GM18520 (cell line): ENCODE measurements at regions not wholly inside any gene's neighbourhood (a gene's known extent, or its start where the extent isn't known, plus 50 kb on each side); places are given as distances from the start of the nearest gene placed in this dataset.

Source experiments
- ATAC-seq: cut with Tn5 transposase; IDR thresholded peaks from one replicate; pipeline ENCODE4 v1.9.1; 2021; ENCODE audit not compliant: unreplicated experiment

DNA sequence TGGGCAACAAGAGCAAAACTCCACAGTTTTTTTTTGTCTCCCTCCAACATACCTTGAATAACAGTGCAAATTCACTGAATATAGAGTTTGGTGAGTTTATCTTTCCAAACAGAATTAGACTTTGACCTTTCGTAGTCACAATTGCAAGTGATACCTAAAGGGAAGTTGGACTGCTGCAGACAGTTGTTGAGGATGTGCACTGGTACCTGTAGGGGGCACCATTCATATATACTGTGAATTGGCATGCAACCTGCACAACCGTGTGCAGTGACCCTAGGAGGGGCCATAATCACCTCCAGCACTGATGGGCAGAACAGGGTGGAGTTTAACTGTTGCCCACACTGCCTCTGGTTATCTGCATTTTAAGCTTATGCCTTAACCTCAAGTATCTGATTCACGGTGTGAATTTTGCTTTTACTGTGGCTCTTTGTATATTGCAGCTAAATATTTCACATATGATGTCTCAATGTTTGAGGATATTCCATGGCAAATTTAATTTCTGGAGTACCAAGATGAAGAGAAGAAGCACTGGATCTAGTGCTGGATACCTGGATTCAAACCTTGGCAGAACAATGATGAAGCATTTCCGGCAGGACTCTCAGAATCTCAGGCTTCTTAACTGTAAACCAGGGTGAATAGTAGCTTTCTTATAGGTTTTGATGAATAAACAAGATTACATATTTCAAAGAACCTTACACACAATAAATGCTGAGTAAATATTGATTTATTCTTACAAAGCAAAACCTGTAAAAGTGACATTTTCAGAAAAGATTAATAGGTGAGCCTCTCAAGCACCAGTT, 144.3 kb downstream of the ACTBL2 start:
- ATAC-seq, result no peak

DNA sequence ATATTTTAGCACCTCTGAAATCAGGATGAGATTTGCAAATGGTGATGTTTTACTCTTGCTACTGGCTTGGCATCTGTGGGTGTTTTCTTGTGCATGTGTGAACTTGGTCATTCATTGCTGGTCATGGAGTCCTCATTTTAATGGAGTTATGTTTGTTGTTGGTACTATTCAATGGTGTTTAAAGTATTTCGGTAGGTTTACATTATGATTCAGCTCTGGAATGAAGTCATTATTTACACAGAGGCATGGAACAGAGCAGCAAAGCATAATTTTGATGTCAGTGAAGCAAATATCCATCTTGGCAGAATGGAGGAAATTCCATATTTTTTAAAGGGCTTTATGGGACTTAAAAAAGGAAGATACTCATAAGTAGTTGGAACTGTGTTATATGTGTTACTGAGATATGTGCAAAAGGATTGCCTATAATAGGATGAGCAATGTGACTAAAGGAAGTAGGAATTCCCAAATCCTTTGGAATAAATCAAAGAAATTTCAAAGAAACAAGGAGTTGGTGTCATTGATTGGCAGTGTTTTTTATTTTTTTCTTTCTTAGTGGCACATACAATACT, 147.4 kb downstream of the ACTBL2 start:
- no peak for ATAC-seq

DNA sequence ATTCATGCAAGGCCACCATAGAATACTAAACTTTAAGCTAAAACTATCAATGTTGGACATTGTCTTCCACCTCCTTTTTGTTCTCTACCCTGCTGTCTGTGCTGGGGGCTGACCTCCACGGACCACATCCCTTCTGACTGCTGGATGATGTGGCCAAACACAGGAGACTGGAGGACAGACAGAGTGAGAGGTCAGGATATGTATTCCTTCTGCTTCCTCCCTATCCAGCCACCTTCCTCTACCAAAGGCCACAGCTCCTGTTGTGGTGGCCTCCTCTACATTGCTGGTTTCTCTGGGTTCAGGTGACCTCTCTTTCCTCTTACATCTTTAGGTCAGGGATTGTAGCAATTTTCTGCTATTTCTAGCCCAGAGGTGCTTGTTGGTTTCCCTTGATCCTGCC, 148.1 kb downstream of the ACTBL2 start:
- no peak for ATAC-seq

DNA sequence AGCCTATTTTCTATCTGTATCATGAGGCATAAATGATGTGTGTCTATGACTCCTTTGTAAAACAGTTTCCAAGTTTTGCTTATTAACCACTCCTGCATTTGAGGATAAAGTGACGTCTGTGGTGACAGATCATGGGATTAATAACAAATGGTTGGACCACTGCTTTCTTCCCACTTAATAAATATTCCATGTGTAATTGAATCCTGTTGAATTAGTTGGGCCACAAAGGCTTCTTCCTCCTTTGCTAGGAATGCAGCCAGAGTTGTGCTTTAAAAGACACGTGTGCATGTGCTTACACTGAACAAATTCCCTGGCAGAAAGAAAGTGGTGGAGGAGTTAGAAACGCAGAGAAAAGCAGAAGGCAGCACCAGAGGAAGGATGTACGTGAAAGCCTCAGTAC, 150.2 kb downstream of the ACTBL2 start:
- no peak for ATAC-seq

GRCh38 chr5:57327561-57328367, 153.9 kb downstream of the GPBP1 start:
- ATAC-seq, result no peak

- ATAC-seq, result no peak
These were observed 152.0 kb downstream of the GPBP1 start for GRCh38 chr5:57325678-57326397.

- ATAC-seq, result no peak
These were observed 151.0 kb downstream of the GPBP1 start for GRCh38 chr5:57324861-57325260.

DNA sequence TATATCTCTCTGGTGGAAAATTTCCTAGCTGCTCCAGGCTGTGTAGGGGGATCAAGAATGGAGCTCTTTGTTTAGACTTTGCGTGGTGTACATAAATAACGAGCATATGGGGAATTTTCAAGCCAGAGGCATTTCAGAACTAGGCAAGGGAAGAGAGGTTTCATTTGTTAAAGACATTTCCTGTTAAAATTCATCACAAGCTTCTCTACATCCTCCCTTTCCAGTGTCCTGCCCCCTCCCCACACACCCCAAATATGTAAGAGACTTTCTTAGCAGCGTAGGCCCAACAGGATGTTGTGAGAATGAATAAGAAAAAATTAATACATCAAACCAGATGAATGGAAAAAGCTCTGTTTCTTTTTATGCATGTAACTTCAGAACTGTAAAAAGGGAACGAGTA, 150.3 kb downstream of the GPBP1 start:
- no peak for ATAC-seq

DNA sequence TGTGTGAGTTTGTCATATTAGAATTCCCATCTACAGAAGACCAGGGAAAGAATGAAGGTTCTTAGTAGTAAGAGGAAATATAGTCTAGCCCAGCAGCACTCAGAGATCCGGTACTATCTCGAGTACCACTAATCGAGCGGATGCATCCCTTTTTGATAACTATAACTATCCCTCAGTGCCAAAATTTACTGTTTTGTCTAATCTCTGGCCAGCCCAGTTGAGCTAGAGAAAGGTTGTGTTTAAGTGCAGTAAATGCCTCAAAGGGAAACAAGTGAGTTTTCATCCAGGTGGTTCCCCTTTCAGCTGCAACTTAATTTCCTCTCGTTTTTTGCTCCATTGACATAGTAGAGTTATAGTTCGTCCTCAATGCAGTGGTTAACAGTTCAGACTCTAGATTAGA, 146.7 kb downstream of the GPBP1 start:
- ATAC-seq, result no peak

DNA sequence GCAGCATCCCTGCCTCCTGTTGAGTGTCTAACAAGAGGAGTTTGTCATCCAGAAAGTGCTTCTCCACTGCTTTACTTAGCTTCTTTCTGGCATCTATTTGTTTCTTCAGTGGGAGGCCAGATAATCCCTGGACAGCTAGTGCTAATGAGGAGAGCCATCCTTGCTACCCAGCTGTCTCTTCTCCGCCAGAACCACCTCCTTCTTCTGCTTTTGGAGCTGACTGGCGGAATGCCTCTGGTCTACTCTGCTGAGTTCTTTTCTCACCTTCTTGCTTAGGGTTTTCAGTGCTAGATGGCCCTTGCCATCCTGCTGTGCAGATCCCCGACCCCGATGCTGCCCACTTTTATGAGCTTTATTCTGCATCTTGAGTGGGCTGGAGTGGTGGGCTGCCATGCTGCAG, 145.8 kb downstream of the GPBP1 start:
- no peak for ATAC-seq

DNA sequence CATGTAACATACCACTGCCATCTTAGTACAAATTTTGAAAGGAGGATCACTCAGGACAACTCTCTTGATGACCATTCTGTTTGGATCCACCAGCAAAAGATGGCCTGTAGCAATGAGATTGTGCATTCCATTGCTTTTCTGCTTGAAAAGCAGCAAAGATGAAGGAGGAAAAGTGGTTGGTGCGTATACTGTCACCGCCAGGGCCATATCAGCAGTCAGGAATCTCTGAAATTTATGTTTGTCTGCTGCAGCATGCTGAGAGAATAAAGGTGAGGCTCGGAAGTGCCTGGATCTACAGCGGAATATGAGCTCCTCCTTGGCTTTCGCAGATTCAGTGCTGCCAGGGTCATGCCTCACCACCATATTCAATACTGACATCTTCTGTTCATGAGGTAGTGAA, 144.4 kb downstream of the GPBP1 start:
- ATAC-seq, result no peak

DNA sequence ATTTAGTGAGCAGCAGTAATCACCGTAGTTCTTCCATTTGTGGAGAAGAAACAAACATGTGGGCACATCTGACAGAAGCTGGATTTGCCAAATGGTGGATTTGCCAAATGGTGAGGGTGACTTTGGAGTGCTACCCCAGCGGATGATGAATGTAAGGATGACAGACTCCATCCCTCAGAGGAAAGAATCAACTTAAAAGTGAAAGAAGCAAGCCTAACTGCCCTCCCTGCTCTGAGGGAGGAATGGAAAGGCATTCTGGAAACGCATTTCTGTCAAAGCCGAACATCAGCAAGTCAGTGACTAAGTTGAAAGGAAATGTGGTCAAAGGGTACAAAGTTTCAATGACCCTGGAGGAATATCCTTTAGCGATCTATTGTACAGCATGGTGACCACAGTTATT, 143.5 kb downstream of the GPBP1 start:
- no peak for ATAC-seq

DNA sequence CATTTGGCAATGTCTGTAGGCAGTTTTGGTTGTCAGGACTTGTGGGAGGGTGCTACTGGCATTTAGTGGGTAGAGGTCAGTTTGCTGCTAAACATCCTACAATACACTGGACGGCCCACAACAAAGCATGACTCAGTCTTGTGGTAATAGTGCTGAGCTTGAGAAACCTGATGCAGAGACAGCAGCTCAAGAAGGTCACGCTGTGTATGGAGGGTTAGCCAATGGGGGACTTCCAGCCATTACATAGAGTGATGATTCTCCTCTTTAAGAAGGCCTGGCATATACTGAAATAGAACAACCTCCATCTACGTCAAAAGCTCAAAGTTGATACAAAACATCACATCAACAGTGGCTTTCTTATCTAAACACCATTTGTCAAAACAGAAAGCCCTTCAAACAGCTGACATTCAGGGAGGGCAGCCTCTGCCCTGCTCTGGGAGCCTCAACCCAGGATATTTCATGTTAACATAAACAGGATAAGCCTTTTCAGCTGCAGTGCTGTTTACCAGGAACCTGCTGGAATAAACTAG, 143.0 kb downstream of the GPBP1 start:
- peak; percentile 78 for ATAC-seq

- ATAC-seq, result no peak
These were observed 142.1 kb downstream of the GPBP1 start for GRCh38 chr5:57315941-57316340.
